Activated T-helper 2 cell treated with anti-CD3 and anti-CD28 coated beads, Interferon-gamma antibody, Interleukin-2, Interleukin-4, amounts not matched to agents 10 μg/mL and 5 μg/mL and 100 μg/mL, durations not matched to agents 14 hours and 24 hours and 36 hours (primary cell): ENCODE measurements at regions not wholly inside any gene's neighbourhood (a gene's known extent, or its start where the extent isn't known, plus 50 kb on each side); places are given as distances from the start of the nearest gene placed in this dataset.

Source experiments
- DNase-seq: peaks from one replicate; pipeline ENCODE4 v3.0.0; 2021; ENCODE audit warnings: low spot score
- H3K27ac Mint-ChIP-seq: one replicate; pipeline ENCODE4 v1.8.0; 2021; ENCODE audit warnings: mixed read lengths
- H3K27me3 Mint-ChIP-seq: one replicate; pipeline ENCODE4 v1.8.0; 2021; ENCODE audit warnings: low read depth, mixed read lengths
- H3K36me3 Mint-ChIP-seq: one replicate; pipeline ENCODE4 v1.8.0; 2021; ENCODE audit warnings: low read depth, mixed read lengths
- H3K4me1 Mint-ChIP-seq: one replicate; pipeline ENCODE4 v1.8.0; 2021; ENCODE audit warnings: low read depth, mixed read lengths
- H3K4me3 Mint-ChIP-seq: one replicate; pipeline ENCODE4 v1.8.0; 2021; ENCODE audit warnings: low read depth, mild to moderate bottlenecking, moderate library complexity, mixed read lengths
- H3K9me3 Mint-ChIP-seq: one replicate; pipeline ENCODE4 v1.8.0; 2021; ENCODE audit warnings: mixed read lengths
- intact Hi-C: fragments of 100-400 bp; cut with micrococcal nuclease; formaldehyde crosslinking; loops from one replicate; pipeline ENCODE4 v1.15.1; 2023

GRCh38 chr15:66643033-66643432, 59.0 kb upstream of the SMAD6 start:
- DNase-seq, result no peak
- no peaks in the 10 kb centered on the region for H3K36me3 Mint-ChIP-seq
- no peaks in the 10 kb centered on the region for H3K9me3 Mint-ChIP-seq
- intact Hi-C loops, result no loop called here
- H3K27ac Mint-ChIP-seq, result no peak overlapping the region
- no peak overlapping the region for H3K4me3 Mint-ChIP-seq
- H3K27me3 Mint-ChIP-seq, result no peaks in the 10 kb centered on the region
- peaks cover 12% of the 10 kb centered on the region for H3K4me1 Mint-ChIP-seq

- Mint-ChIP-seq H3K4me1 (peaks cover 2% of the 10 kb centered on the region), H3K27me3 (no peaks in the 10 kb centered on the region), H3K4me3 (no peak overlapping the region), H3K36me3 (no peaks in the 10 kb centered on the region), H3K27ac (no peak overlapping the region), H3K9me3 (no peaks in the 10 kb centered on the region)
- intact Hi-C loops, result no loop called here
- DNase-seq, result no peak
Measured at GRCh38 chr15:66644000-66644787, 57.8 kb upstream of the SMAD6 start.

GRCh38 chr15:66644869-66645268, 57.2 kb upstream of the SMAD6 start:
- Mint-ChIP-seq H3K4me1 (no peaks in the 10 kb centered on the region), H3K4me3 (no peak overlapping the region), H3K27ac (no peak overlapping the region), H3K27me3 (no peaks in the 10 kb centered on the region), H3K9me3 (no peaks in the 10 kb centered on the region), H3K36me3 (no peaks in the 10 kb centered on the region)
- no peak for DNase-seq
- intact Hi-C loops, result no loop called here

GRCh38 chr15:66646308-66646707, 55.7 kb upstream of the SMAD6 start:
- H3K4me3 Mint-ChIP-seq, result no peak overlapping the region
- no peak overlapping the region for H3K27ac Mint-ChIP-seq
- intact Hi-C loops, result no loop called here
- H3K9me3 Mint-ChIP-seq, result no peaks in the 10 kb centered on the region
- no peaks in the 10 kb centered on the region for H3K27me3 Mint-ChIP-seq
- no peaks in the 10 kb centered on the region for H3K4me1 Mint-ChIP-seq
- no peak for DNase-seq
- no peaks in the 10 kb centered on the region for H3K36me3 Mint-ChIP-seq

GRCh38 chr15:66646799-66647198, 55.2 kb upstream of the SMAD6 start:
- H3K27ac Mint-ChIP-seq, result no peak overlapping the region
- intact Hi-C loops, result no loop called here

GRCh38 chr15:66647358-66647757, 54.7 kb upstream of the SMAD6 start:
- DNase-seq, result no peak
- intact Hi-C loops, result no loop called here
- Mint-ChIP-seq H3K36me3 (no peaks in the 10 kb centered on the region), H3K4me1 (no peaks in the 10 kb centered on the region), H3K9me3 (no peaks in the 10 kb centered on the region), H3K27me3 (no peaks in the 10 kb centered on the region), H3K27ac (no peak overlapping the region), H3K4me3 (no peak overlapping the region)

More at GRCh38 chr15:66646799-66647198, 55.2 kb upstream of the SMAD6 start:
- H3K36me3 Mint-ChIP-seq, result no peaks in the 10 kb centered on the region
- no peaks in the 10 kb centered on the region for H3K4me1 Mint-ChIP-seq
- no peaks in the 10 kb centered on the region for H3K27me3 Mint-ChIP-seq
- no peak for DNase-seq
- H3K4me3 Mint-ChIP-seq, result no peak overlapping the region
- no peaks in the 10 kb centered on the region for H3K9me3 Mint-ChIP-seq

- DNase-seq, result no peak
- Mint-ChIP-seq H3K4me1 (no peaks in the 10 kb centered on the region), H3K4me3 (no peak overlapping the region), H3K27me3 (peaks cover 3% of the 10 kb centered on the region), H3K9me3 (no peaks in the 10 kb centered on the region), H3K36me3 (no peaks in the 10 kb centered on the region), H3K27ac (no peak overlapping the region)
- intact Hi-C loops, result no loop called here
Measured at GRCh38 chr15:66648588-66648987, 53.4 kb upstream of the SMAD6 start.

GRCh38 chr15:66649235-66649984, 52.6 kb upstream of the SMAD6 start:
- Mint-ChIP-seq H3K9me3 (no peaks in the 10 kb centered on the region), H3K27me3 (peaks cover 3% of the 10 kb centered on the region), H3K4me3 (no peak overlapping the region), H3K4me1 (no peaks in the 10 kb centered on the region), H3K27ac (no peak overlapping the region), H3K36me3 (no peaks in the 10 kb centered on the region)
- DNase-seq, result no peak
- intact Hi-C loops, result no loop called here

- no peak for DNase-seq
- intact Hi-C loops, result no loop called here
- no peaks in the 10 kb centered on the region for H3K36me3 Mint-ChIP-seq
- H3K9me3 Mint-ChIP-seq, result no peaks in the 10 kb centered on the region
- H3K4me1 Mint-ChIP-seq, result no peaks in the 10 kb centered on the region
- peaks cover 3% of the 10 kb centered on the region for H3K27me3 Mint-ChIP-seq
- H3K27ac Mint-ChIP-seq, result no peak overlapping the region
- H3K4me3 Mint-ChIP-seq, result no peak overlapping the region
Measured at GRCh38 chr15:66650433-66650832, 51.6 kb upstream of the SMAD6 start.

- Mint-ChIP-seq H3K36me3 (no peaks in the 10 kb centered on the region), H3K4me3 (no peak overlapping the region), H3K27ac (no peak overlapping the region), H3K4me1 (peaks cover 3% of the 10 kb centered on the region), H3K27me3 (peaks cover 3% of the 10 kb centered on the region), H3K9me3 (no peaks in the 10 kb centered on the region)
- DNase-seq, result no peak
- intact Hi-C loops, result no loop called here
Measured at GRCh38 chr15:66651198-66651597, 50.8 kb upstream of the SMAD6 start.

- H3K4me3 Mint-ChIP-seq, result no peak overlapping the region
- no peaks in the 10 kb centered on the region for H3K9me3 Mint-ChIP-seq
- H3K27me3 Mint-ChIP-seq, result peaks cover 3% of the 10 kb centered on the region
- no peaks in the 10 kb centered on the region for H3K36me3 Mint-ChIP-seq
- DNase-seq, result no peak
- intact Hi-C loops, result no loop called here
- no peak overlapping the region for H3K27ac Mint-ChIP-seq
- H3K4me1 Mint-ChIP-seq, result peaks cover 3% of the 10 kb centered on the region
Measured at GRCh38 chr15:66651913-66652642, 50.0 kb upstream of the SMAD6 start.
